Left renal cortex interstitium (tissue), 4 donors: ENCODE measurements at regions not wholly inside any gene's neighbourhood (a gene's known extent, or its start where the extent isn't known, plus 50 kb on each side); places are given as distances from the start of the nearest gene placed in this dataset.

Source experiments
- DNase-seq, 4 donors: peaks; one replicate each; pipeline ENCODE4 v3.0.0-alpha.2; 2013; ENCODE audit warnings: low read depth in 4 of 4, low spot score in 2 of 4, missing footprints in 1 of 4

DNA sequence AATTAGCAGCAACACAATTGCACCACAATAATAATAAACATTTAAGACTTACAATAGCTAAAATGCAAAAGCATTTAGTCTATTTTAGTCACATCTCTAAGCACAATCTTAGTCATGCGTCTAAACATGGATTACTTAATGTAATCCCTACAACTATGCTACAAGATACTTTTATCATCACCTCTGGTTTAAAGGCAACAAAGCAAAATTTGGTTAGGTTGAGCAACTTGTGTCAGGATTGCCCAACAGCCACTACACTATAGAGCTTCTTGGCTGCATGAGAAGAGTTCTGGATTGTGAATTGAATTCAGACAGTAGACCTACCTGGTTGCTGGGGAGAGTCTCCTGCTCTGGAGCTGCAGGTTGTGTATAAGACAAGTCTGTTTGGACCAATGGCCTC, 146.5 kb upstream of the PUDP start:
- DNase-seq: no peak

DNA sequence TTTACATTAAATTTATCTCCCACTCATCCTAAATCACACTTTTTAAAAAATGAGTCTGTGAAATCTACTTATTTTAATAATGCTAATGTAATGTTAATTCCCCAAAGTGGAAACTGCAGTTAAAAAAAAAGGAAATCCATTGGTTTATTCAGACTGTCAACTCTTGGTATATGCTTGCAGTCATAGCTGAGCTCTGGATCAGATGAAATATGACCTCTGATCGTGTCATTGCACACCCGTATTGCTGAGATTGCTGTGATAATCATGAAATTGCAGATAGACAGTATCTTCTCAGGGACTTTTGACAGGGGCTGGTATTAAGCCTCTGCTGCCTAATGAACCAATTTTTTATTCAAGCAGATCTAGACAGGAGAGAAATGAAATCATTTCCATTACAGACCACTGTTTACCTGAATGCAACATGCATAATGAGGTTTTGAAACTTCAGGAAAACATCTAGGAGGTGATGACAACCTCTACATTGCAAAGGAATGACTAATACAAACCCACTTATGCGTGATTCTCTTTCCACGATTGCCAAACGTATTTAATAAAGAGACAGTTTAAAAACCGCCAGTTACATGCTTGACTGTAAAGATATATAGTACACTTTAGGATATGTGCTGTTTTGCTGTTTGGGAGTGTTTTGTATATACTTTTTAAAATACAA, 138.3 kb upstream of the PUDP start:
- no peak for DNase-seq

DNA sequence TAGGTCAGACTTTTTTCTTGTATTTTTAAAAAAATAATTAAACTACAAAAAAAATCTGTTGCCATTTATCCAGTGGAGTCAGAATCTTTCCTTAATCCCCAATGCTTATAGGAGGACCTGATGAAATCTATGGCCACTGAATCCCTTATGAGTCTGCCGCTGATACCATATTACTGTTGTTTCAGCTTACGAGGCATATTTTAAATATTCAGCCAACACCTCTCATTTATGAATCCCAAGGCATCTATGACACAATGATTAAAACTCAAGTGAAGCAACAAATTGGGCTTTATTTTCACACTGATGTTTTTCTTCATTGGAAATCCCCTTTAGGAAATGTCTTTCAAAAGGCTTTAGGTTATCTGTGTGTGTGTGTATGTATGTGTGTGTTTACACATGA, 137.8 kb upstream of the PUDP start:
- DNase-seq: no peak

DNA sequence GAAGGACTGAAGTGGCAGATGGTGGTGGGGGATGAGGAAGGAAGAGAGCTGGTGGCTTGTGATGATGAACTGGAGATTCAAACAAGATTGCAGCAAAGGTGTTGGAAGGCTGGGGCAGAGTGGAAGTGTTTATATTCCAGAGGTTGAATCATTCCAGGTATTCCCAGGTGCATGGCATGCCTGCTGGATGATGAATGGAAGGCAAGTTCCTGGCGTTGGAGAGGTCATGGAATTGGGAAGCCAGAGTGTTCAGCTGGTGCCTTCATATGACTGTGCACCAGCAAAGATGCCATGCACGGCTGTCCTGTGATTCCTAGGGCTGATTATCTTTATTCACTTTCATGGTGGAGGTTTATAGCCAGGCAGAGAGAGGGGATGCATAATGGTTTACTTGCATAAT, 135.8 kb upstream of the PUDP start:
- DNase-seq: no peak

DNA sequence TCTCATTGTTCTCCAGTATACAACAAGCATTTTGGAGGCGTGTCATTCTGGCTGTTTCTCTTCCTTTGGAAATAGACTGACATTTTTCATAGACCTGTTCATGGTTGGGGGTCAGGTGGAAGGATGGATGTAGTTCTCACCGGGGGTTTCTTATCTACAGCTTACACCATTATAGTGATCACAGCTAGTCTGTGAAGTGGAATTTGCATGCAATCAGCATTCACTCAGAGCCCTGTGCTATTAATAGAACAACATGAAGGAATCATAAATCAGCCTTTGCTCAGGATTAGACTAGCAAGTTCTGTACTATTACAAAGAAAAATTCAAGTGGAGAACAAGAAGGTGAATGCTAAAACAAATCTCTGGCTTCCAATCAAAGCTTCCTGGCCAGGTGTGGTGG, 132.6 kb upstream of the PUDP start:
- no peak for DNase-seq

DNA sequence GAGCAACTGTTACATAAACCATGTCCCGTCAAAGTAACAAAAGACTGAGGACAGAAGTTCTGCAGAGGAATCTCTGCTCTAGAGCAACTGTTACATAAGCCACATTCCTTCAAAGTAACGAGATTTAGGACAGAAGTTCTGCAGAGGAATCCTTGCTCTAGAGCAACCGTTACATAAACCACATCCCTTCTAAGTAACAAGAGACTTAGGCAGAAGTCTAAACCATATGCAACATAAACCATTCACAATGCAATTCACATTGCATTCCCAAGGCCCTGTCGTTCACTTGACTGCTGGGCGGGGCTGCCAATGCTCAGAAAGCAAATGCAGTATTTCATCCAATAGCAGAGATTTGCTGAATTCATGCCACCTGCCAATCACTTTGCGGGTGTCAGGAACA, 124.4 kb upstream of the PUDP start:
- DNase-seq: no peak

DNA sequence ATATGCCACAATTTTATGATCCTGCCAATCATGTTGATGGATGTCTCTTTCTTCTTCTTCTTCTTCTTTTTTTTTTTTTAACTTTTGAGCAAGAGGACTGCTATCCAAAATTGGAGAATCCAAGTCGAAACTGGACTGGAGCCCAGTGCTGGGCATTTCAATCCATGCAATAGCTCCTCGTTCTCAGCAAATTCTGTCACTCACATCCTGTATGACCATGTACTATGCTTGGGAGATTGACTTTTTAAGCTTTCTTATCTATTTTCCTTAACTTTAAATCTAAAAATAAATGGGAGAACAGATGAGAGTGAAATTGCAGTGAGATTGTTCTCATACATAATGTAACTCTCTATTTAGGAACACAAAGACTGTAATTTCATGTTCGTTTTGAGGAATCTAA, 123.0 kb upstream of the PUDP start:
- no peak for DNase-seq

DNA sequence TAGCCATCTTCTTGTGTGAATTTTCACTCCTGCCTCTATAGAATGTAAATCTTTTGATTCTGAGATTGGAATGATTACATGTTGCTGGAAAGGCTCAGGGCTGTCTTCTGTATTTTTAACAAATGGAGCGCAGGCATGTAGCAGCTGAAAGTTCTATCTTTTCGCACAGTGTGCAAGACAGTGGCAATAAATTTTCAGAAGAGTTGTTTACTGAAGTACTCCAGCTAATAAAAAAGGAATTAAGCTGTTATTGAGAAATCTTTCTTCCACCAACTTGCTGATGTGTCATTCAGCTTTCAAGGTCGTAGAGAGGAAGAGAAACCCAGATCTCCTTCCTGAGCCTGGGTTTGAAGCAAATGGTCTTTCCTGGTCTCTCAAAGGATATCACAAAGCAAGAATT, 122.0 kb upstream of the PUDP start:
- DNase-seq: no peak

DNA sequence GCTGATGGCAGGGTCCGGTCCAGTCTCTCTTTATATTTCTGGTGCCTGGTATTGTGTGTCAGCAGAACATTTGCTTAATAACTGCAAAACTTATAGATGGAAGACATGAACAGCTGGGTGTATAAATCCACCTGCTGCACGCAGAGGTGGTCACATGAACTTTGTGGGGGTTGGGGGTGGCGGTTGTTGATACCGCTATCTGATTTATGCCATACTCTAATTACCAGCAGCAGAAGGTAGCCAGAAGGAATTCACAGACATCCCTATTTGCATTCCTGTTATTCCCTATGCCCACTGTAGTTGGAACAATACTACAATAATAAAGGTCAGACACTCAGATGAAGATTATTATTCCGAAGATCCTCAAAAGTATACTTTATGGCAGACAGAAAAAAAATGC, 121.6 kb upstream of the PUDP start:
- no peak for DNase-seq

DNA sequence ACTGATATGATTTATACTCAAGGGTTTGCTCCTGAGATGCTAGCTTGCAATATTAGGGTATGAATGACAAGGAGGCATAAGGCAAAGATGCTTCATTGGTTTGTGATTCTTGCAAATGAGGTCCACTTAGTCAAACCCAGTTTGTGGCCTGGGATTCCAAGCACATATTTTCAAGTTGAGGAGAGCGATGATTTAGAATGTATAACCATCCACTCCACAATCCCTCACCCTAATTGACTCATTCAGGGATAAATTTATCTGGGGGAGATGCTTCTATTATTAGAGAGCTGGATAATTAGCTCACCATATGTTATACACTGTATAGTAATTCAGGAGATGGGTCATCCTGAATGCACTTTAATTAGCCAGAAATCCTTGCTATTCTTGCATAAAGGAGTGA, 118.3 kb upstream of the PUDP start:
- DNase-seq: no peak

DNA sequence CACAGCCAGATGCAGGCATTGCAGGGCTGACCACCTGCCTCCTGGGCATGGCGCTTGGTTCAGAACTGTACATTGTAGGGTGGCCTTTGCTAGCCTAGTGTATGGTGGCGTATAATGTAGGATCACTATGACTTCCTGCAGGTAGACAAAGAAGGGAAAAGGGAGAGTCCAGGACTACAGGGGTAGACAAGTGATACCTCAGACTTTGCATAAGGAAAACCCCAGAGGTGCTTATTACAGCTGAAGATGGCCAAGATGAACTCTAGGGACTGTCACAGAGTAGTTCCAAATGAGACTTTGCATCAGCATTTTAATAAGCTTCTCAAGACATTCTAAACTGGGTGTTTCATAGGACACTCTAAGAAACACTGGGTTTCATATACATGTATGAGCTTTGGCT, 116.4 kb upstream of the PUDP start:
- DNase-seq: no peak

DNA sequence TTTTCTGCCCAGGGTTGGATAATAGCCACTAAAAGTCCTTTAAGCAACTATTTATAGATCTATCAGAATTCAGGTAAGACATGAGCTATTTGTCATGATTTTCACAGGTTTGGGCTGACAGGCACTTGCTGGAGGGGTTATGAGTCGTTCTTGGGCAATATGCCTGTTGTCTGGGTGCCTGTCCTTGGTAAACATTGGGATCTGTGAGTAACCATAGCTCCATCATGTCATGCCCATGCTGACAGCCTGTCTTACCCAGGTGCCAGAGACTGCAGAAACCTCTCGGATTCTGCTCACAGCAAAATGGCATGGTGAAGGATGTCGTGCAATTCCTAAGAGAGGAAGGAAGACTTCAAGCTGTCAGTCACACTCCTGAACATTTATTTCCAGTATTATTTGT, 116.0 kb upstream of the PUDP start:
- DNase-seq: no peak

DNA sequence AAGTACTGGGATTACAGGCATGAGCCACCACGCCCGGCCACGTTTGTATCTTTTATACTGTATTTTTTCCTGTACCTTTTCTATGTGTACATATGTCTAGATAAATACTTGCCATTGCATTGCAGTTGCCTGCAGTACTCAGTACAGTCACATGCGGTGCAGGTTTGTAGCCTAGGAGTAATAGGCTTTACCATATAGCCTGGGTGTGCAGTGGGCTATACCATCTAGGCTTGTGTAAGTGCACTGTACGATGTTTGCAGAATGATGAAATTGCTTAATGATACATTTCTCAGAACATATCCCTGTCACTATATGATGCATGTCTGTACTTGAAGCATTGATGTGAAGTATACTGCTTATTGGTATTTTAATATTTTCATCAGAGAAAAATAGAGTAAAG, 115.4 kb upstream of the PUDP start:
- DNase-seq: no peak

DNA sequence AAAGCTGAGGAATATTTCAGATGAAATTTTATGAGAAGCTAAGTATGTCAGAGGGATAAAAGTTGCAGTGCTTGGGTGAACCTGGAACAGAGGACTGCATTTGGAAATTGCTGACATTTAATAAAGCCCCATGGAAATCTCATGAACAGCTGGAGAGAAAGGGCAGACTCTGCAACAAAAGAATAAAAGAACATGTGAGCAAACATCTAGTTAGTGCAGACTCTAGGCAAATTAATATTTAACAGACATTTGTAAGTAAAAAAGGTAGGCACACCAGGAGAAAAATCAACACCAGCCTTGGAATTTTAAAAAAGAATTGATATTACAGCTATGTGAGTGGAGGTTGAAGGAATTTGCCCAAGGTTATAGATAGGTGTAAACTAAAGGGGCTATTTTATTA, 114.6 kb upstream of the PUDP start:
- no peak for DNase-seq

DNA sequence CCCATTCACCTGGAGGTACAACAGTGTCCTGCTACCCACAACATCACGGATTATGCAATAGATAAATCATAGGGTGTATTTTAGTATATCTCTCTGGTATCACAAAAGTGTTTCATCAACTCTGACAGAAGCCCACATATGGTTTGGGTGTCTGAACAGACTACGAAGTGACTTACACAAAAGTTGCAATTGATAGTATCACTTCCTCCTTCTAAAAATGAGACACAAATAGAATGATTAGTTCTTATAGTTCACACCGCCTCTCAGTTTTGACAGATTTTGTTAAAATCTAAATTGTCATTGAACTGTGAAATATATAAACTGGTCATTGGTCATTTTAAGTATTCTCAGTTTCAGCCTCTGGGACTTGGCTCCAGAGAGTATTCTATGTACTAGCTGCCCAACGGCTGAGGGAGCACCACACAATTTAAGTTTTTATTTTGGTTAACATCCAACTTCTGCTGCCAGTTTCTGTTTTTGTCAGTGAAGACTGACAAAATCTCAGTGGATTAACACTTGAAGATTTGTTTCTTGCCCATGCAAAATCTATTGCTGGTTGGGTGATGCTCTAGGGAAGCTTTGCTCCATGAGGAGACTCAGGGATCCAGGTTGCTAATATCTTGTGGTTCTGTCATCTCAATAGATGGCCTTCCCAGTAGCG, 113.8 kb upstream of the PUDP start:
- no peak for DNase-seq

DNA sequence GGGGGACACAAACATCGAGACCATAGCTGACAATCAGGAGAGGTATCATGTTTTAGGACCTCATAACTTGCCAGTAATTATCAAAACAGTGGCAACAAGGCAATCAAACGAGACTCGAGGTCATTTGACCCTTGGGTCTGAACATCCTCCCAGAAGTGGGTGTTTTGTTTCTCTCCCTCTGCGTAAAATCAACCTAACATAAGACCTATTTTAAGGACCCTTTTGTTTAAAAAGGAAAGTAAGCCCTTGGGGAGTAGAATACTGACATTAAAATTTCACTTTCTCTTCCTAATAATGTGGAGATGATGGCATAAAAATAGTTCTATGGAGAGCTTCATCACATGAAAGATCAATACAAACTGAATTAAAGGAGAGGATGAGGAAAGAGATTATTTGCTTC, 106.2 kb upstream of the PUDP start:
- no peak for DNase-seq

DNA sequence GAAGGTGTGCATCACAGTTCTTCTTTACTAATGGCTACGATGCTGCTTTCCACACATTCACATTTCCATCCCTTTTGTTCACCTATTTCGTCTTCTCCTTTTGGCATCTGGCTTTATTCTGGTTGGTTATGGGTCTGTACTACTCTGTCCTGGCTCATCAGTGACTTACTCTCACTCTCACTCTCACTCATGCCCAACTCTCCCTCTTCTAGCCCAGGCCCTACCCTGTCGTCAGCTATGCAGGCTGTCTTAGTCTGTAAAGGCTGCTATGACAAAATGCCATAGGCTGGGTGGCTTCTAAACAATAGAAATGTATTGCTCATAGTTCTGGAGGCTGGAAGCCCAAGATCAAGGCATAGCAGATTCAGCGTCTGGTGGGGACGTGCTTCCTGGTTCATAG, 105.6 kb upstream of the PUDP start:
- no peak for DNase-seq

DNA sequence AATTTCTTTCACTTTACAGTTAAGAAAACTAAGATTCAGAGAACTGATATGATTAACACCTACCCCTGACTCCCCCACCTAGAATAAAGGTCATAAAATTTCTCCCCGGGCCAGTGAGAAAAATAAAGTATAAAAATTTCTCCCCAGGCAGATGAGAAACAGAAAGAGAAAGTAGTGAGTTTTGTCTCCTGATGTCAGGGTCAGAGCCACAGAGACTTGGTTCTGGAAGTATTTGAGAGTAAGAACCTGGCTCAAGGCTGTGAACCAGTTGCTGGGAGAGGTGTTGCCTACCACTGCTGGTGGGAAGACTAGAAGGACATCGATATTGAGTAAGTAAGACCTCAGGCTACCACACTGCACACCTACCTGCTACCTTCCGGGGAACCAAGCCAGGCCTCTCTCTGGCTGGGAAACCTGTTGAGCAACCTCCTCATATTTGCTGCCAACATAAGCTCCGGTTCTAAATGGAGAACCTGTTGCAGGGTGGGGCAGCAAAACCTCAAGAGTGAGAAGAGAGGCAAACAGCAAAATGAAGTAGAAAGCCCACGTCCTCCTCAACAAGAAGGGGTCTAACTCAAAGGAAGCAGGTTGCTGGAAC, 104.2 kb upstream of the PUDP start:
- DNase-seq: no peak

DNA sequence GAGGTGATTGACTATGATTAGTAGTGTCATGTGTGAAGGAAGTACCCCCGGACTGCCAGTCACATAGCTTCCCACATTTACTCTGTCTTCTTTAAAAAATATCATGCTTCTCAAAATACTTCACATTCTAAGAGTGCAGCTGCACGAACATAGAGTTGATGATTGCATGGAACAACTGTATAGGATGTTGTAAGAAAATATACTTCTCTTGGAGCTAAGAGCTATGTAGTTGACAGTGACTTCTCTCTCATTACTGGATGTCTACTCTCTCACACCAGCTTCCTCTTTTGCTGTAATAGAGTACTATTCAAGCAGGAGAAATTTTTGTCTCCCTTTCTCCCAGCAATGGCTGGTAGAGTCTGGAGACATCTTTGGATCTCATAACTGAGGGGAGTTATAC, 99.4 kb upstream of the PUDP start:
- no peak for DNase-seq

DNA sequence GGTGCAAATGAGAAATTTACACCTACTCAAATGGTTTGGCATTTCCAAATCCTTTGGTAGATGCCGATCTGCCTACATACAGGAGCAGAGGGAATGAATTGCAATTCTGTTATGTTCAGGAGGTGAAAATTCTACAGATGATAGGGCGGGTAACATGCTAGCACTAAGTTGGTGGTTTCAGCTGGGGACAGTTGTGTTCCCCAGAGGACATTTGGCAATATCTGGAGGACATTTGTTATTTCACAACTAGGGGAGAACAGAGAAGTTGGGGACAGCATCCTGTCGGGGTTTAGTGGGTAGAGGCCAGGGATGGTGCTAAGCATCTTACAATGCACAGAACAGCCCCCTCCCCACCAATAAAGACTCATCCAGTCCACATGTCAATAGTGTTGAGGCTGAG, 96.5 kb upstream of the PUDP start:
- DNase-seq: no peak

DNA sequence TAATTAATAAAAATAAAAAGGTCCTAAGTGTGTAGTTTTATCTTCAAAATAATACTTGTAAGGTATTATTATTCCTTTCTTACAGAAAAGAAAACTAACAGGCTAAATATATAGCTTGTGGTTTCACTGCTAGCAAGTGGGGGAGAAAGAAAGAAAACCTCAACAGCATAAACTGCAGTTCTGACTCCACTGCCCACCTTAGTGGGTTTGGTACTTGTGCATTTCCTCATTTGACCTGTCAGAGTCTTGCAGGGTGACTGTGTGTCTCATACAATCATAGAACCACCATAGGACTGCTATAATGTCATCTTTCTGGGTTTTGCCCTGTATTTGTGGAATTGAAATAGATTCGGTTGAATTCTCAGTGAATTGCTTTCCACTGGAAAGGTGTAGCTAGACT, 94.7 kb upstream of the PUDP start:
- DNase-seq: no peak

DNA sequence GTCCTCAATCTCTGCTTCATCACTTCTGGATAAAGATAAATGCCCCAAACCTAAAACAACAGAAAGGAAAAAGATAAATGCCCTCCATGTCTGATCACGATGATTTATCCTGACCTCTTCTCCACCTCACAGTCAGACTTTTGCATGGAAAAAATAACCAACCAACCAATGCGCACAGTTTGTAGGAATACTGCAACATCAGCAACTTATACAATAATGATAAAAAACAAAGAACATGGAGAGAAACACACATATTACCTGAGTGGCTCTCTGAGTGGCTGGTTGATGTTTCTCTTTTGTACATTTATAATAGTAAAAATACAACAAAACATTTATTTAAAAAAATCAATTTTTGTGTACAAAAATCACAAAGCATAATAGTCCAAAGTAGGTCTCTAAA, 93.0 kb upstream of the PUDP start:
- DNase-seq: no peak

DNA sequence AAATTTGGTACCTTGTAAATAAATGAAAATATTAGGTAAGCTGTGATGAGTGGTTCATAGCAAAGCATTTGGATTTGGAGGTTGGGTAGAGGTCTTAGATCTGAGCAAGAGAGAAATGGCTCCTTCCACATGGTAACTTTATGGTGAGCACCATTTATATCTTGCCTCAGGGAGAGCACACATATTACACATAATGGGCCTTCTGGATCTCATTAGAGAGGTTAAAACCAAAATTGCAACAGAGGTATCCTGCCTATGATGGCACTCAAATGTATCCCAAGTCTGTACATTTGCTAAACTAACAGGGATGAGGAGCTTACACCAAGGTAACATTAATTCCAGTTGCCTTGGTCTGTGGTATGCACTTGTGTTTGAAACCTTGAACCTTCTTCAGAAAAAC, 87.1 kb upstream of the PUDP start:
- DNase-seq: no peak
